GM21529 (cell line): ENCODE measurements at regions not wholly inside any gene's neighbourhood (a gene's known extent, or its start where the extent isn't known, plus 50 kb on each side); places are given as distances from the start of the nearest gene placed in this dataset.

Source experiments
- ATAC-seq: cut with Tn5 transposase; IDR thresholded peaks from one replicate; pipeline ENCODE4 v1.9.1; 2021; ENCODE audit not compliant: unreplicated experiment

GRCh38 chr3:193187070-193187722, 53.8 kb upstream of the PLAAT1 start:
- no peak for ATAC-seq

- ATAC-seq: peak; percentile 70
These were observed 50.8 kb upstream of the PLAAT1 start for GRCh38 chr3:193190146-193190786.
